Stimulated activated CD4-positive, alpha-beta T cell treated with anti-CD3 and anti-CD28 coated beads, Interleukin-1b, Interleukin-23, amount 100 ng/mL, for 4 hours (primary cell): ENCODE measurements at regions not wholly inside any gene's neighbourhood (a gene's known extent, or its start where the extent isn't known, plus 50 kb on each side); places are given as distances from the start of the nearest gene placed in this dataset.
A peak's percentile ranks its signal among the peaks of the same experiment; 100 is the strongest.
"Not testable (repeated sequence)": the region's sequence is repeated elsewhere in the genome, so short reads cannot be mapped to it uniquely, and the experiment has no call there.

Source experiments
- DNase-seq, 2 donors: peaks; one replicate each; pipeline ENCODE4 v3.0.0-alpha.2; 2020; ENCODE audit warnings: low read depth in 2 of 2

DNA sequence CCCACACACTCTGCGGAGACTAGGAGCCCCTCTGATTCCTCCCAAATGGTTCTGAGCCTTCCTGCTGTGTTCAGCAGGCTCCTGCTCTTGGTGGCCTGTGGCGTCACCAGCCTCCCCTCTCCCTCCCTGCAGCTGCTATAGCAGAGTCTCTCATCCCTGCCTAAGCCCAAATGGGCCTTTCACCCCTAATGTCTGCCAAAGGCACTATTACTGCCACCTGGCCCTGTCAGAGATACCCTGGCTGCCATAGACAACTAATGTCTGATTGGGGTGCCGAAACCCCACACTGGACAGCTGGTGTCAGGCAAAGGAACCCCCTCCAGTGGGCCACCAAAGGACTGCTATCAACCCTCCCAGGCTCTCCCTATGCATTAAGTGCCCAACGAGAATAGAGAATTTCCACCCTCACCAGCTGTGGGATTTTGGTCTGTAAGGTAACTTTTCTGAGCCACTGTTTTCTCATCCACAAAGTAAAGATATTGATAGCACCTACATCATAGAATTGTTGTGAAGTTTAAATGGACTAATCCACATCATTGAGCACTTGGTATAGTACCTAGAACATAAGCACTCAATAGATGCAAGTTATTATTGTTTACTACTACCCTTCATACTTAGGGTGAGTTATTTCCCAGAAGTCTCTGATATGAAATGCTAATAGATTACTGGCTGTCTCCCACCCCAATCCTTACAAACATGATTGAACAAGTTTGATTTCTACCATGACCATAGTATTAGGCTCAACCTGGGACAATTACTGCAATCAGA, 421.3 kb downstream of the MID1IP1 start:
- no peak for DNase-seq

DNA sequence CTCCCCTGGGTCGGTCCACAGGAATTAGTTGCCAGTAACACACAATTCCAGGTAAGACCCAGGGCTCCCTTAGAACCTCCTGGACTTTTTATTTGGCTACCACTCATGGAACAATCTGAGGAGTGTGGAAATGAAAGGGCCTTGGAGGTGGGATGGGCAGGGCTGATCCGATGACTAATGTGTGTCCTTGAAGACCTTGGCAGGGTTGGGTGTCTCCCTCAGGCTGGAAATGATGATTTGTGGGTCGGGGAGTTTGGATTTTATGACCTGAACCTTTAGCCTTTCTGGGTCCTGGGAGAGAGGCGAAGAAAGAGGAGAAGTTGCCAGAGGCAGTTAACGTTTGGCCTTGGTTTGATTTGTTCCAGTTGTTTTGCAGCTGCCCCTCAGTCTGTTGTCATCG, 425.0 kb downstream of the MID1IP1 start:
- DNase-seq = no peak

DNA sequence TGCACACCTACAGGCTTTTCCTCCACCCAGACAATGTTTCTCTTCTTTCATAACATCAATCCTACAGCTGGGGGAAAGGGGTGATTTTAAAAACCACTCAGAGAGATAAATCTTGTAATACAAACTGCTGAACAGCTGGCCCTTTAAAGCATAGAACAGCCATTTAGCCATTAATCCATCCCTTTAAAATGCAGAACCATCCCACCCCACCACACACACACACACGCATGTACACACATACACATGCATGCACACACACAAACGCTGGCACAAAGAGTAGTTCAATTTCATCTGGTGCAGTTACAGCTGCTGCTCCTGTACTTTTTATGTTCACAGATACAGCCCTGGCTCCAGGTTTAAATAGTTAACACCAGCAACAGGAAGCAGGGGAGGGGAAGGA, 426.1 kb downstream of the MID1IP1 start:
- DNase-seq = no peak

- no peak for DNase-seq
These were observed 436.7 kb downstream of the MID1IP1 start for GRCh38 chrX:39238006-39238405.

DNA sequence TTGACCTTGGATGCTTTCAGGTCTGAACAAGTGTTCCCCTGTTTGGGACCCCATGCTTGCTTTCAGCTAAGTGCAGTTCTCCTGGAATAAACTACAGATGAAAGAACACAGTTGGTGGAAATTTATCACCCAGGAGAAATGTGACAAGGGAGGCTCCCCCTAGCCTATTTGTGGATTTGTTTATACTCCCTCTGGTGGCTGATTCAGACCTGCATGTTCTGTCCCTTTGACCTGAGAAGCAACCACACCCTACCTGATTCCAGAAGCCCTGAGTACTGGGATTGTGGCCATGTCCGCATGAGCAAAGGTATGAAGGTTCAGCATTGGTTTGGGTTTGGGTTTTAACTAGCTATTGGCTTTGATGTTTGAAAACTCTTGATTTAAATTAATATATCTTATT, 440.9 kb downstream of the MID1IP1 start:
- DNase-seq = no peak

DNA sequence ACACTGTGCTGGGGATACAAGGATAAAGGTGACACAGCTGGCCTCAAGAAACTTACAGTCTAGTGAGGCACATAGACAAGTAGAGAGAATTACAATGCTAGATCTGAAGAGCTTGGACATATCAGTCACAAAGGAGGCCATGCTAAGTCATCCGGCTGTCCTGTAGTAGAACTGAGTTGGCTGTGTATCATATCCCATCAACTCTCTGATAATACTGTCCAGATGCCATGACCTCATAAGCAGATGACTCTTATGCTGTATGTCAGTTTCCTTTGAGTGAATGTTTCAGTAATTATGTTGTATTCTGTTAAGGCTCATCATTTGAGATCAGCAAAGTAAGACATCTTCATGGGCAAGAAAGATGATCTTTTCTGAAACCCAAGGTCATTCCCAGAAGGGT, 442.9 kb downstream of the MID1IP1 start:
- DNase-seq = no peak

DNA sequence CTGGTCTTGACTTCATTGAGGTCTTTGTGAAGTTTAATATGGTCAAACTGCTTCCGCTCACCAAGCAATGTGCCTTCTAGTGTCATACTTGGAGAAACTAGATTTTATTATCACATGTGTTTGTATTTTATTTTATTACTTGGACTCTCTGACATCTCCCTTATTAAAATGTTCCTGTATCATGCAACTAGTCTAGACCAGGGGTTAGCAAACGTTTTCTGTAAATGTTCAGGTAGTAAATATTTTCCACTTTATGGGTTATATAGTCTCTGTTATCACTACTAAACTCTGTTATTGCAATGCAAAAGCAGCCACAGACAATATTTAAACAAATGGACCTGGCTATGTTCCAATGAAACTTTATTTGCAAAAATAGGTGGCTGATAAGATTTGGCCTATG, 443.8 kb downstream of the MID1IP1 start:
- no peak for DNase-seq

GRCh38 chrX:39247536-39247935, 446.3 kb downstream of the MID1IP1 start:
- DNase-seq = no peak

DNA sequence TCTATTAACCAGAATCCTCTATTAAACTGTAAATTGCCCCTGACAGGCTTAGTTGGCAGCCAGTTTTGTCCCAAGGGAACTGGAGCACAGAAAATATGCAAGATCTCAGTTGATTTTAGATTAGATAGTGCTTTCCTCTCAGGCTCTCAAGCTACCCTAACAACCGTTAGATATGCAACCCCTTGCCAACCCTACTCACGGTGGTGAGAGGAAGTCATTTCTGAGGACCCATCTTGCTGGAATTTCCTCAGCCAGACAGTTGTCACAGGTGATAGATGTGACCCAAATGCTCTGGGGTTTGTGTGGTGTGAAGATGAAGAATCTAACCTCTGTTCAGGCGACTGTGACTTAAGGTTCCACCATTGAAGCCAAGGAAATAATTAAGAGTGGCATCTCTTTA, 447.1 kb downstream of the MID1IP1 start:
- DNase-seq = no peak

GRCh38 chrX:39249999-39250398, 448.7 kb downstream of the MID1IP1 start:
- DNase-seq = no peak

DNA sequence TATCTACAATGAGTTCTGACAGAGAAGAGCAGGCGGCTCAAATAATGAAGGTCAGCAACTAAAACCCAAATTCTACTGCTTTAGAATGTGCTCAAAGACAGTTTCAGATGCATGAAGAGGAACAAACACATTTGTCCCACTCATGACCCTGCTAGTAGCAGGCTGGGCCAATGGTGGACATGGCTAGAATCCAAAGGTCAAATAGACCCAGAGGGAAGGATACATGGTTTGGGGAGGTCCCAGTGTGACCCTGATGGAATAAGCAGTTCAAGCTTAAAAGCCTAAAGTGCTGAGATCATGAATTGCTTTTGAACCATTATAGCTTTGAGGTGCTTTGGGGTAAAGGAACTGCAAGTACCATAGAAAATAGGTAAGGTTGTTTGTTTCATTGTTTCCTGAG, 450.7 kb downstream of the MID1IP1 start:
- DNase-seq = no peak

DNA sequence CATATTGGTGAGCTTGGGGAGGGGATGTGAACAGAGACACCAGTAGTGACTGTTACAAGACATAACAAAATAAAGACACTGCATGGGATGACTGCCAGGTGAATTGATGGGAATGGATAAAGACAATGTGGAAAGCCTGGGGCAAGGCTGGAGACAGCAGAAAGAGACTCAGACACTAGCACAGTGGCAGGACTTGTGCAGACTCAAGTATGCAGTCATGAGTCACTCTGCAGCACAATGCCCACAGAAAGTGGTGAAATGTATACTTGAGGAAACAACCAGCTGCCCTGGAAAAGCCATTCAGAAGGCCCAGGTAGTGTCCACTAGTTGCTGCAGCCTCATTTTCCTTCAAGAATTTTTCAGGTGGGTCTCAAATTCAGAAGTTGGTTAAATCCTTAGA, 452.3 kb downstream of the MID1IP1 start:
- no peak for DNase-seq

DNA sequence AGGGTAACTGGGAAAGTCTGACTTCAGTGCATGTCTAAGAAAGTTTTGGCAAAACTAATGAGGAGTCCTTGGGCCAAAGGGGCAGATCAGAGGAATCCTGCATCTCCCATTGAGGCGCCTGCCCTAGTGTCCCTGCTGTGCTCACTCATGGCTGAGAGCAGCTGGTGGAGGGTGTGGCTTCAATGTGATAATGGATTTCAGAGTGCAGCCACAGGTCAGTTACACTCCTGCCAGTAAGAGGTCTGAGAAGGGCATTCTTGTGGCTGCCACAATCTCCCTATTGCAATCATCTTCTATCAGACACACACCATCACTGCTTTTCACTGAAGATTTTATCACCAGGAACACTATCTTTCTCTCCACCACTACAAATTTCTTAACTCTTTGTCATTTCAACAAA, 457.1 kb downstream of the MID1IP1 start:
- DNase-seq = no peak

DNA sequence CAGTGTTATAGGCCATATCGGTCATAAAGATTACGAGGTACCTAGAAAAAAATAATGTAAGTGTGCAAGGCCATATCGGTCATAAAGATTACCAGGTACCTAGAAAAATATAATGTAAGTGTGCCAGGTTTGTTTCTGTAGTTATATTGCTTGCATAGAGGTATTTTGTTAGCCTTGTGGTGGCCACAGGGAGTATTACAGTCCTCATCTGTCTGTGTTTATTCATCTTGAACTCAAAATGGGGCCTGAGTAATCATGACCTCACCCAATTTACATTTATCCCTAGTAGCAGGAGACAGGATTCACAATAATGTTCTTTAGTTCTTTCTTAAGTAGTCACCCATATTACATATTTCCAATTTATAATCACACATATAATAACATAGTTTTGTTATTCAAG, 459.7 kb downstream of the MID1IP1 start:
- DNase-seq = no peak

DNA sequence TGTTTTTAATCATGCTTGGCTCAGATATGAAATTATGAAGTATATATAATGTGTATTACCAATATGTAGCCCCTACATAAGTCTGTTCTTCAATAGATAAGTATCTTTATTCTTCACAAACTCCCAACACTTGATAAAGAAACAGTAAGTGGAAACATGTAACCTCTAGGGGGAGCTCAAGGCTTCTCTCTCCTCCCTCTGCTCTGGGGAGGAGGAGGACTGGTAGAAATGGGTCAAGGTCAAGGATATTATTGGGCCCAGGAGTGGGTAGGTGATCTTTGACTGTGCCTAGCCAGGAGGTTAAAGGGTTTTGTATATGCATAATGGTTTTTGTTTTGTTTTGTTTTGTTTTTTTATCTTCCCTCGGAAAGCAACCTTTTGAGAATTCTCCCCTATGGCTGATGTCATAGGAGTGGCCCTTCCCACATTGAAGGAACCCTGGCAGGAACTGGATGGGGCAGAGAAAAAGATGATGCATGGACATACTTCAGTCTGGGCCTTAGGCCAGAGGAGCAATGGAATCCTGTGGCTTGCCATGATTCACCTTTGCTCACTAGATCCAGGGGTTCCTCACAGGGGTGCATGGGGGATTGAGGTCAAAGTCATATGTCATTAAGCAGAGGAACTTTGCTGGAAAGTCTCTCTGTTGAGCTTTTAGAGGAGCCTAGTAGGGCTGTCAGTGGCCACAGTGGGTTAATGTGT, 460.3 kb downstream of the MID1IP1 start:
- DNase-seq = peak in 1 of 2 donors; percentile 21

DNA sequence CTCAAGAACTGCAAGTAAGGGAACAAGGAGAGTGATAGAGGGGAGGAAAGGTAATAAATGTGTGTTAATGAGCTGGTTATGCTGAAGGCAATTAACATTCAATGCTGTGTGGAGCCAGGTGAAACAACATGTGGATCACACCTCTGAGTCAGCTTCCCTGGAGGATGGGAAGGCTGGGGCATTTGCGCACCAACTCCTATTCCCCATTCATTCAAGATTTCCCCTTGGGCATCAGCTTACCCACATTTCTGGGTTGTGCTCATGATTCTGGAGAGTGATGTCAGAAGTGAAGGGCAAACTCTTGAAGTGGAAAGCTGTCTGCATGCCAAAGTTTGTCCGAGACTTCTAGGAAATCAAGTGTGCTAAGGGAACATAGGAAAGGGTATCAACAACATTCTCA, 461.4 kb downstream of the MID1IP1 start:
- no peak for DNase-seq

DNA sequence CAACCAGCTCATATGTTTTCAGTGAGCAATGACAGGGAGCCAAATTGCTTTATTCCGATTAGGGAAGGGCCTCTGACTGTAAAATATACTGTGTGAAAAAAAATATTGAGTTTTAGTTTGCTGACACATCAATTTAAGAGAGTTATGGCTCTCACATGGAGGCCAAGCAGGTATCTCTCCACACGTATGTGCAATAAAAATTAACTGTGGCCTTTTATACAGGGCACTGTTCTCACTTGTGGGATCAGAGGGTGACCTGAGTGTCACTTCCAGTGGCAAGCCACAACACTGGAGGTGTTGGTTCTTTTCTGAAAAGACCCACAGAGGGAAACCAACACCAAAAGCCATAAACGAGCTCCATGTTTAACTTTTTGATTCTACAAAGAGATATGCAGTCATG, 462.8 kb downstream of the MID1IP1 start:
- no peak for DNase-seq

DNA sequence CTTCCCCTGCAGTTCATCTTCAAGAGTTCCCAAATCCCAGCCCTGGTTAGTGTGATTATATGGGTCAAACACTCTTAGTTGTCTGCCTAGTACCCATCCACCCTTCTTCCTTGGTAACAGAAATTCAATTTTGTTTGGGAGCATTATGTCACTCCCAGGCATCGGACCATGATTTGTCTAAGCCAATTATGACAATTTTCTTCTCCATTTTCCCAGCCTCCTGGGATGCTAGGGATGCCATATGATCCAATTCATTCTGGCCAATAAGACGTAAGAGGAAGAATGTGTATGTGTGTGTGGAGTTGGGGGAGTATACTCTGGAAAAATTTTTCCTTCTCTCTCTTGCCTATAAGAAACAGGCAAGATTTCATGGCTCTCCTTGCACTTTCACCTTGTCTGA, 465.9 kb downstream of the MID1IP1 start:
- no peak for DNase-seq

- no peak for DNase-seq
These were observed 466.9 kb downstream of the MID1IP1 start for GRCh38 chrX:39268207-39268606.

- no peak for DNase-seq
These were observed 474.3 kb downstream of the MID1IP1 start for GRCh38 chrX:39275500-39276068.

- not testable (repeated sequence) for DNase-seq
These were observed 476.6 kb downstream of the MID1IP1 start for GRCh38 chrX:39277685-39278390.

DNA sequence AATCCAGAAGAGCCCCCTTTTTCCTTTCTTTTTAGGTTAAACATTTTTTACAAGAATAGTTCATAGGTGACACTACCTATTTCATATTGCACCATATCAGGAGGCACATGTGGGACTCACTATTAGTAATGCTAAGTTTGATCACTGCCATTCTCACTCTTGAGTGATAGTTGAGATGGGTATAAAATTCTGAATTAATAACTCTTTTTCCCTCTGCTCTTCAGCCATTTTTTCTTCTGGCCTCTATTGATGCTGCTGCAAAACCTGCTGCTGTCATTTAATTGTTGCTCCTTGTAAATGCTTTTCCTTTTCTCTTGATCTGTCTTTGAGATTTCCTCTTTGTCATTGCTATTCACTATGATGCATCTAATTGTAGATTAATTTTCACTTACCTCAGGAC, 482.0 kb downstream of the MID1IP1 start:
- no peak for DNase-seq

GRCh38 chrX:39288592-39288991, 487.3 kb downstream of the MID1IP1 start:
- DNase-seq = no peak
